ENCODE measurements at regions not wholly inside any gene's neighbourhood (a gene's known extent, or its start where the extent isn't known, plus 50 kb on each side); places are given as distances from the start of the nearest gene placed in this dataset.
"Not testable (repeated sequence)": the region's sequence is repeated elsewhere in the genome, so short reads cannot be mapped to it uniquely, and the experiment has no call there.

- no peak for DNase-seq (ENCODE audit: low read depth)
These were observed 946.0 kb downstream of the GALC start for GRCh38 chr14:87046960-87047359.

GRCh38 chr14:87045956-87046355 lies 947.0 kb downstream of the GALC start:
- no peak for DNase-seq (ENCODE audit: low read depth)

DNA sequence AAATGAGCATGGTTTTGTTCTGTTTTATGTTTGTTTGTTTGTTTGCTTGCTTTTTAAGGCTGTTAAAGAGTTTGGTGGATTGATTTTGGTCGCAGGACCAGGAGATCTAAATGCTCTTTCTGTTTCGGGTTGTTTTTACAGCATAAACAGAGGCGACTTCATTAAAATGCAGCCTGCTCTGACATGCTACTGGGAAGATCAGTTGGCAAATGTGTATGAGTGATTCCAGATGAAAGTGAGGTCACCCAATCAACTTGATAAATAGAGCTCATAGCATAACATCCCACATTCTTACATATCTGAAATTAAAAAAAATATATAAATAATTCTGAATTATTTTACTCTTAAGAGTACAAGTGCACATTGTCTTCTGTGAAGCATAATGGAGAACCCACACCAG lies 947.7 kb downstream of the GALC start:
- no peak for DNase-seq (ENCODE audit: low read depth)

- no peak for DNase-seq (ENCODE audit: low read depth)
These were observed 948.2 kb downstream of the GALC start for GRCh38 chr14:87044807-87045206.

GRCh38 chr14:87043667-87044200 lies 949.2 kb downstream of the GALC start:
- no peak for DNase-seq (ENCODE audit: low read depth)

GRCh38 chr14:87042354-87042753 lies 950.6 kb downstream of the GALC start:
- DNase-seq (ENCODE audit: low read depth) = no peak

GRCh38 chr14:87041290-87042020 lies 951.5 kb downstream of the GALC start:
- no peak for DNase-seq (ENCODE audit: low read depth)

GRCh38 chr14:87034680-87035079 lies 958.3 kb downstream of the GALC start:
- DNase-seq (ENCODE audit: low read depth) = no peak

DNA sequence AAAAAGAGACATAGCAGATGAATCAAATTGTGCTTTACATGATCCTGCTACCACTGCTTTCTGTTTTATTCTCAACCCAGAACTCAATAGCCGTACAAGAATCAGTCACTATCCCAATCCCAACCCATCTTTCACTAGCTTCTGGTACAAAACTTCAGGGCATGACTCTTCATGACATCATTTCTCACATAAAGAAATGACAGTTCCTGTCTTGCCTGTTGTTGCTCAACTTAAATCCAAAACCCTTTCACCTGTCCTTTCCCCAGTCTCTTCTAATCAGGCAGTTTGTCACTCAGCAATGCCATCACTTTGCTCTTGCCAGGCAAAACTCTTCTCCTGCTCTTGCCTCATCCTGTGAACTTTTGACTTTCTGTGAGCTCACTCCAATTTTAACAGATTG lies 962.8 kb downstream of the GALC start:
- no peak for DNase-seq (ENCODE audit: low read depth)

DNA sequence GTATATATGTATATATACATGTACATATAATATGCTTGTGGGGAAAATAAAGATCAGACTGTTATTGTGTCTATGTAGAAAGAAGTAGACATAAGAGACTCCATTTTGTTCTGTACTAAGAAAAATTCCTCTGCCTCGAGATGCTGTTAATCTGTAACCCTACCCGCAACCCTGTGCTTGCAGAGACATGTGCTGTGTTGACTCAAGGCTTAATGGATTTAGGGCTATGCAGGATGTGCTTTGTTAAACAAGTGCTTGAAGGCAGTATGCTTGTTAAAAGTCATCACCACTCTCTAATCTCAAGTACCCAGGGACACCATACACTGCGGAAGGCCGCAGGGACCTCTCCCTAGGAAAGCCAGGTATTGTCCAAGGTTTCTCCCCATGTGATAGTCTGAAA lies 972.9 kb downstream of the GALC start:
- DNase-seq (ENCODE audit: low read depth) = not testable (repeated sequence)

- no peak for DNase-seq (ENCODE audit: low read depth)
These were observed 974.7 kb downstream of the GALC start for GRCh38 chr14:87018294-87018693.

DNA sequence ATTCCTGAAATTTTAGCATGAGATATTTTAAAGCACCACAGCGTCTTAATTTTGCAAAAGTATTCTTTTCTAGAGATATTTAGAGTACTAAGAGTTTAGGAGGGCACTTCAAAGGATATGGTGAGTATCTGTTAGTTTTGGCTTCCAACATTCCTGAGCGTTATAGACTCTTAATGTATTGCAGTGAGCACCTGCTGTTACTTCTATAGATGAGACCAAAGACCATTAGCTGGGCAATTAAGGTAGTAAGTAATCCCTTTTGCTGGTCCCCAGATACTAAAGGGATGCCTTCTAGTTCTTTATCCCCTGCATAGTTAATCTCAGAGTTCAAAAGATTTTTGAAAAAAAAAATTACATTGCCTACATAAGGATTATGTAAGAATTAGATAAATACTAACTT lies 975.6 kb downstream of the GALC start:
- DNase-seq (ENCODE audit: low read depth) = no peak

DNA sequence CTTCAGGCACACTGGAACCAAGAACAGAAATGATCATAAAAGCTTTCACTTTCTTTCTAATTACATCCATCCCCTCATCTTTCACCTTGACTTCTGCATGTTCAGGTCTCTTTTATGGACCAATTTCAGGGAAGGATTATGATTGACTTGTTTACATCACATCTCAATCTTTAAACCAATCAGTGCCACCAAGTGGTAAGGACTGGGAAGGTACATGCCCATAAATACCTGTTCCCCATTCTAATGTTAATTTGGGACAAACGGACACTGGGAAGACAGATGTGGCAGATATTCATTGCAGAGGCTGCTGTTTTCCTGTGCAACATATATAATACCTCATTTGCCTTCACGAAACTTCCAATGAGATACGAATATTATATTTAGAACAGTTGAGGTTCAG lies 978.1 kb downstream of the GALC start:
- no peak for DNase-seq (ENCODE audit: low read depth)

DNA sequence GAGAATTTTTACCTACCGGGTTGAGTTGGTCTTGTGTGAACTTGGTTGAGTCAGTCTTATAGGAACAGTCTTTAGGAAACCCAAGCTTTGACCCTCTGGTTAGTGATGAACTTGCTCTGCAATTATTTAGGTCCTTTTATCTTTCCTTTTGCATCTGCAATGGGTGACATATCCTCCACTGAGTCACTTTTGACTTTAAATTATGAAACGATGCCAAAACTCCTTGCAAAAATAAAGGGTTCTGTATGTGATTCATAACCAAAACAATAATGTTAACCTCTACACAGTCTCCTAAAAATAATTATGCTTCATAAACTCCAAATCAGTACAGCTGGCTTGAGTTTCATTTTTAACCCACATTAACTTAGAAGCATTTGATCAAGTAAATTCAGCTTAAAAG lies 979.4 kb downstream of the GALC start:
- no peak for DNase-seq (ENCODE audit: low read depth)

DNA sequence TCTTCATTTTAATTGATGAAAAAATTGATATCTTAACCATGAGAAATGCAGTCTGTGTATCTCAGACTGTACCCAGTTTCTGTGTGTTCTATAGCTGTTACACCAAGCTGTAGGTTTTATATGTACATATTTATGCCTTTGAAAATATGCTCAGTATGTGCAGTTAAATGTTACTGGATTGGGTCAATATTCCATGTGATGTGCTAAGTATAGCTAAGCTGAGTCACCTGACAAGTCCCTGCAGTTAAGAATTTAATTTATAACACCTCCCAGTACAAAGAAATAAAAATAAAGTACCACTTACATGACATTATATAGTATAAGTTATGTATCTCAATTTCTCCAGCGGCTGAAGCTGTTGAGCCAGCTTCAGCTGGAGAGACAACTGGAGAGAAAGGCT lies 984.0 kb downstream of the GALC start:
- no peak for DNase-seq (ENCODE audit: low read depth)

GRCh38 chr14:87005280-87005679 lies 987.7 kb downstream of the GALC start:
- DNase-seq (ENCODE audit: low read depth) = no peak

- no peak for DNase-seq (ENCODE audit: low read depth)
These were observed 990.2 kb downstream of the GALC start for GRCh38 chr14:87002776-87003175.

DNA sequence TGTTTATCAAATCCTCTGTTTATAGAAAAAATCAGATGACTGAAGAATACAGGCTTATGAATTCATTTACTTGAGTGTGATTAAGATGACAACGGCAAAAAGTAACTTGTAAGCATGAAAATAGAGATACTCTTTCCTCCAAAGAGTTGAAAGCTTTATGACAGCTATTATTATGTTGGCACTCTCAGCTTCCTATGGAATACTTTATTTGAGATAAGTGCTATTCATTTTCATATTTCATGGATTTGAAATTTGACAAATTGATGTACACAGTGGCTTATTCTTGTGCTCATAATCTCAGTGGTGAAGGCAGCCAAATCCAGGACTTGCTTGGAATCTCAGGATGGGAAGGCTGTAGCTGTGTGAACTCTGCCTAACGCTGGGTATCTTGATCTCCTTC lies 991.6 kb downstream of the GALC start:
- DNase-seq (ENCODE audit: low read depth) = no peak

DNA sequence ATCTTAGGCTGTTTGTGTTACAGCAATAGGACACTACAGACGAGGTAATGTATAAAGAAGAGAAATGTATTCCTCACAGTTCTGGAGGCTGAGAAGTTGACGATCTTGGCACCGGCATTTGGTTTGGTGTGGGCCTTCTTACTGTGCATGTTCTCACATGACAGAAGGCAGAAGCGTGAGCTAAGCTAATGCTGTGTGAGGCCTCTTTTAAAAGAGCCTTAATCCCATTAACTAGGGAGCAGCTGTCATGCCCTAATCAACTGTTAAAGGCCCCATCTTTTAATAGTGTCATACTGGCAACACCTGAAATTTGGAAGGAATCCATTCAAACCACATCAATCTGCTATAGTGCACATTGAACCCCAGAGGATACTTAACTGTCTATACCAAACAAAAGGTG lies 992.9 kb downstream of the GALC start:
- DNase-seq (ENCODE audit: low read depth) = no peak

DNA sequence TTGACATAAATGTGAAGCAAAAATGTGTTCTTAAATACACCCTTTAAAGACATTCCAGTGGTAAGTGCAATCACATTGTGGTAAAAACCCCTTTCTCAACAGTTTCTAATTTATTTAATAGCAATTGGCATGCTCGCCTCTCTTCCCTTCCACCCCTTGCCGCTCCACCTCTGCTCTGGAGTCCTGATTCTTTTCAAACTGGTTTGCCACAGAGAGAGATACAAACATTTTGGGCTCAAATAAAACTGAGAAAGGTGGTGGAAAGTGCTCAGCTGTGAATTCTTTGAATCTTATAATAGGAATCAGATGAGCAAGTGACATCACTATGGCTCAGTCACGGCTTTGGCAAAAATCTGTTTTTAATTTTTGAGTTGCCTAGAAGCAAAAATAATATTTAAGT lies 993.9 kb downstream of the GALC start:
- DNase-seq (ENCODE audit: low read depth) = no peak

- no peak for DNase-seq (ENCODE audit: low read depth)
These were observed 995.7 kb downstream of the GALC start for GRCh38 chr14:86997271-86997670.

DNA sequence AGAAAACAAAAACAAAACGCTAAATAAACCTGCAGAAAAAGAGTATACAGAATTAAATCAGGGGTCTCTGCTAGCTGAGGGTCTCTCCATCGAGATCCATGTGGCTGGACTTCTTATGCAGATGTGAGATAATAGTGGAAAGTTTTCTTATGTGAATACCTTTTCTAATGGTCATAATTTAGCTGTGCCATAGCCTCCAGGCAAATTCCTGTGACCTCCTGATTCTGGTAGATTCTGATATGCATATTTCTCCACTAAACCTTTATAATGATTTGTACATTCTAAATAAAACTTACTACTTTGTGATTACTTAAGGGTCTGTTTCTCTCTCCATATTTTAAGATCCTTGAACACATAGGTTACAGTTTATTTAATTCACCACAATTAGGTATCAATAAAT lies 1002.6 kb downstream of the GALC start:
- no peak for DNase-seq (ENCODE audit: low read depth)

DNA sequence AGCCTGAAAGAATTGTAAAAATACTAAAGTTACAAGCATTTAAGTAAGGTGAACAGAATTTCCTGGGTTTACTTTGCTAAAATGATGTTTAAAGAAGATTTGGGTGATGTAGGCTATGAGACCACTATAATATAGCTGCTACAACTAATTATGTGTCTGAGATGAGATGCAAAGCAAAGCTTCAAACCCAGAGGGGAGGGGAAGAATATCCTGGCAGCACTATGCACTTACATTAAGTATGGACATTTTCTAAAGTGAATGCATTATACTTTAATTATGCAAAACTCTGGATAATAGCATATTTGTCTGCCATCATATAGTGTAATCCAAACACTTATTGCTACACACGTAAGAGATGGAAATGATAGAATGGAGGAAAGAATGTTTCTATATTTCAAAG lies 1003.7 kb downstream of the GALC start:
- DNase-seq (ENCODE audit: low read depth) = no peak

- DNase-seq (ENCODE audit: low read depth) = no peak
These were observed 1005.0 kb downstream of the GALC start for GRCh38 chr14:86987966-86988365.

Measured in stimulated activated CD8-positive, alpha-beta memory T cell treated with anti-CD3 and anti-CD28 coated beads, Interleukin-12 subunit alpha, Interleukin-12 subunit beta, amount 100 ng/mL, for 4 hours (primary cell).